Neural cell (in vitro differentiated cells): ENCODE measurements at regions not wholly inside any gene's neighbourhood (a gene's known extent, or its start where the extent isn't known, plus 50 kb on each side); places are given as distances from the start of the nearest gene placed in this dataset.
"Not testable (repeated sequence)": the region's sequence is repeated elsewhere in the genome, so short reads cannot be mapped to it uniquely, and the experiment has no call there.

Experiments used
- H2AFZ ChIP-seq: fragments of 200-600, 300-800 bp; sonication (generic), shearing (Covaris generic); 2 replicates; pipeline ENCODE4 v1.6.0; 2014; ENCODE audit warnings: low read depth, mild to moderate bottlenecking, antibody characterized with exemption, low read length, moderate library complexity
- H3F3A ChIP-seq: fragments of 200-600 bp; shearing (Covaris generic); 2 replicates; pipeline ENCODE4 v1.6.1; 2016; ENCODE audit warnings: mild to moderate bottlenecking, moderate library complexity, mixed read lengths, antibody characterized with exemption, low read length; ENCODE audit not compliant: insufficient read depth, poor library complexity, severe bottlenecking
- H3K27ac ChIP-seq: fragments of 200-600, 300-800 bp; sonication (generic), shearing (Covaris generic); 2 replicates; pipeline ENCODE4 v1.5.1; 2014; ENCODE audit warnings: mild to moderate bottlenecking, low read length, moderate library complexity
- H3K27me3 ChIP-seq: fragments of 300-800, 200-600 bp; sonication (generic), shearing (Covaris generic); 2 replicates; pipeline ENCODE4 v1.6.0; 2014; ENCODE audit warnings: mild to moderate bottlenecking, low read depth, low read length, moderate library complexity; ENCODE audit not compliant: insufficient read depth
- H3K36me3 ChIP-seq: fragments of 300-800, 200-600 bp; sonication (generic), shearing (Covaris generic); 2 replicates; pipeline ENCODE4 v1.5.1; 2014; ENCODE audit warnings: mild to moderate bottlenecking, antibody characterized with exemption, low read length, moderate library complexity; ENCODE audit not compliant: insufficient read depth
- H3K4me2 ChIP-seq: fragments of 300-800, 200-600 bp; sonication (generic), shearing (Covaris generic); 2 replicates; pipeline ENCODE4 v1.6.0; 2014; ENCODE audit warnings: mild to moderate bottlenecking, low read length
- H3K4me3 ChIP-seq: fragments of 300-800, 200-600 bp; sonication (generic), shearing (Covaris generic); 2 replicates; pipeline ENCODE4 v1.5.1; 2014; ENCODE audit warnings: mild to moderate bottlenecking, low read length, moderate library complexity
- H3K79me2 ChIP-seq: fragments of 200-600 bp; shearing (Covaris generic); replicated peaks from 2 replicates; pipeline ENCODE4 v1.6.0; 2014; ENCODE audit warnings: mild to moderate bottlenecking, low read length, moderate library complexity; ENCODE audit not compliant: insufficient read depth
- H3K9ac ChIP-seq: fragments of 300-800, 200-600 bp; sonication (generic), shearing (Covaris generic); 2 replicates; pipeline ENCODE4 v1.6.1; 2016; ENCODE audit warnings: mild to moderate bottlenecking, low read length, mixed read lengths
- H3K9me2 ChIP-seq: fragments of 200-600 bp; shearing (Covaris generic); 2 replicates; pipeline ENCODE4 v1.6.1; 2016; ENCODE audit warnings: mild to moderate bottlenecking, low read length, mixed read lengths; ENCODE audit not compliant: insufficient read depth
- H3K9me3 ChIP-seq: fragments of 200-600, 300-800 bp; sonication (generic), shearing (Covaris generic); 2 replicates; pipeline ENCODE4 v1.6.1; 2016; ENCODE audit warnings: mild to moderate bottlenecking, mixed run types, low read length, moderate library complexity, mixed read lengths
- H4K20me1 ChIP-seq: fragments of 200-600 bp; shearing (Covaris generic); 2 replicates; pipeline ENCODE4 v1.6.1; 2016; ENCODE audit warnings: mild to moderate bottlenecking, mixed run types; ENCODE audit not compliant: insufficient read depth

DNA sequence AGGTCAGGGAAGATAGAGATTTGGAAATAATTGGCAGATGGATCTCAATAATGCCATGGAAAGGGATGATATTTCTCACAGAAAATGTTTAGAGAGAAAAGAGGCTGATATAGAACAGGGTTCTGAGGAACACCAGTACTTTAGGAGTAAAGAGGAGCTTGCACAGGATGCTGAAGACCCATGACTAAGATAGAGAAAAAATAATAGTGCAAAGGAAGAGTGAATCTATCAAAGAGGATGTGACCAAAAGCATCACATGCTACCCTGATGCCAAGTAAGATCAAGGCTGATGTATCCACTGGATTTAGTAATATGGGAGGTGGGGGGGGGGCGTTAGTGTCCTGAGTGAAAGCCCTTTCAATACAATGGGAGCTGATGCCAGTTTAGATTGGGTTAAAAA lies 80.1 kb upstream of the NOTCH2NLA start:
- H3K9me2 ChIP-seq, H3K9ac ChIP-seq, H3K36me3 ChIP-seq, H3K79me2 ChIP-seq, H2AFZ ChIP-seq, H3K27ac ChIP-seq, H3F3A ChIP-seq, H3K4me3 ChIP-seq, H3K27me3 ChIP-seq, H4K20me1 ChIP-seq, H3K9me3 ChIP-seq, H3K4me2 ChIP-seq: not testable (repeated sequence)

DNA sequence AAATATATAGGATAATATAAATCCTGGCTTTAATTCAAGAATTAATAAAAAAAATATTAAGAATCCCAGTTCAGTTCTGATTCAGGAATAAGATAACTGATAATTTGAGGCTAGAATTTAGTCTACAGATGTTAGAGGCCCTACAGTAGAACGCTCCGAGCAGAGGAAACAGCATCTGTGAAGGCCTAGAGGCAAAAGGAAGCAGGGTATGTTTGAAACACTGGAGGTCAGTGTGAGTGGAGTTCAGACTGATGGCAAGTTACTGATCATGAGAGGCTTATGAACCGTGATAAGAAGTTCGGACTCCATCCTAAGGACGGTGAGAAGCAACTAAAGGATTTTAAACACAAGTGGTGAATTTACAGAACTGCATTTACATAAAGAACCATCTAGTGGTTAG lies 79.3 kb upstream of the NOTCH2NLA start:
- H3K36me3 ChIP-seq, H3K9me3 ChIP-seq, H3K27ac ChIP-seq, H3K79me2 ChIP-seq, H4K20me1 ChIP-seq, H3K27me3 ChIP-seq, H3K4me2 ChIP-seq, H3K9me2 ChIP-seq, H2AFZ ChIP-seq, H3K4me3 ChIP-seq, H3K9ac ChIP-seq, H3F3A ChIP-seq: not testable (repeated sequence)

DNA sequence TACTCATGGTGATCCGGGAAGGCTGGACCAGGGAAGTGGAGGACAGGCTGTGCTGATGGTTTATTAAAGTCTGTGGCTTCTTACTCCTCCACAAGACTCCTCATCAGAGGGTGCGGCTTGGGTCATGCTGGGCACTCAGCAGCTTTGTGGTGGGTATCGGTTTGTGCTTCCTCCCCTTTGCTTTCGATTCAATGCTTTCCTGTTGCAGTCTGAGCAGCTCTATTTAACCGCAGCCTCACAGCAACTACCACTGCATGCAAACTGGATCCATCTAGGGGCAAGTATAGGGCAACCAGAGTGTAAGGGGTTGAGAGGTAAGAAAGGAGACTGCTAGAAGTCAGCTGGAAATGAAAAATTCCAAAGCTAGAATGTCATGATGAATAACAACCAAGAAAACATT lies 78.8 kb upstream of the NOTCH2NLA start:
- not testable (repeated sequence) for H2AFZ ChIP-seq, H3K9ac ChIP-seq, H3K4me3 ChIP-seq, H3K9me3 ChIP-seq, H4K20me1 ChIP-seq, H3K79me2 ChIP-seq, H3K36me3 ChIP-seq, H3F3A ChIP-seq, H3K27ac ChIP-seq, H3K4me2 ChIP-seq, H3K9me2 ChIP-seq, H3K27me3 ChIP-seq

DNA sequence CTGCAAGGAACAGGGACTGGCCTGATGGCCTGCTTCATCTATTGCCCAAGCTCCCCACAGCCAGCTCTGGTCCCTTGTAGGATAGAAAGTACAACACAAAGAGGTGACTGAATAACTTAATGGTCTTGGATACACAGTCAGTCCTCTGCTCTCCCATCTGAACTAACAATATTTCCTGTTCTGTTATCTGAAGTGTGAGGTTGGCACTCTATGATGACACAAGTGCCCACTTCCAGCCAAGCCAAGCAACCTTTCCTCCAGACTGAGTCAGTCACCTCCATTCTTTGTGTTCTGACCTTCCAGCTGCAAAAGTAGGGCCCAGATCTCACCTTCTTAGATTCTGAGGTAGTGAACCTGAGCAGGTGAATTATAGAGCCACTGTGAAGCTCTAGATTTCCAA lies 77.8 kb upstream of the NOTCH2NLA start:
- H3K9ac ChIP-seq, H3K36me3 ChIP-seq, H3K9me3 ChIP-seq, H3F3A ChIP-seq, H2AFZ ChIP-seq, H3K9me2 ChIP-seq, H3K4me2 ChIP-seq, H4K20me1 ChIP-seq, H3K27me3 ChIP-seq, H3K27ac ChIP-seq, H3K4me3 ChIP-seq, H3K79me2 ChIP-seq: not testable (repeated sequence)

DNA sequence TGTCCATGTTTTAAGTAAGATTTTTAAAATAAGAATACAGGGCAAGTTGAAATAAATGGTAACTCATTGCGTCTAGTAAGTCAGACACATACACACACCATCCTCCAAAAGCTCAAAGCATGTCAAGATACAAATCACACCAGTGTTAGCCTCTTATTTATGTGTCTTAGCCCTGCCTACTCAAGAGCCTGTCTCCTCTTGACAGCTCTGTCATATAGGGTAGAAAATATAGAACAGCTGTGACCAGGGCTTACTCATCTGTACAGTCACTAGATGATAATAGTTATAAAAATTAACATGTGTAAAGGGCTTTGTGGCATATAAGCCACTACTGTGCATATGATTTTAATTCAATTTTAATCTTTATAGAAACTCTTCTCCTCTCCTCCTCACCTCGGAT lies 76.6 kb upstream of the NOTCH2NLA start:
- not testable (repeated sequence) for H3K9me2 ChIP-seq, H3K27me3 ChIP-seq, H3F3A ChIP-seq, H3K36me3 ChIP-seq, H3K79me2 ChIP-seq, H3K27ac ChIP-seq, H3K9me3 ChIP-seq, H3K9ac ChIP-seq, H3K4me2 ChIP-seq, H3K4me3 ChIP-seq, H2AFZ ChIP-seq, H4K20me1 ChIP-seq

DNA sequence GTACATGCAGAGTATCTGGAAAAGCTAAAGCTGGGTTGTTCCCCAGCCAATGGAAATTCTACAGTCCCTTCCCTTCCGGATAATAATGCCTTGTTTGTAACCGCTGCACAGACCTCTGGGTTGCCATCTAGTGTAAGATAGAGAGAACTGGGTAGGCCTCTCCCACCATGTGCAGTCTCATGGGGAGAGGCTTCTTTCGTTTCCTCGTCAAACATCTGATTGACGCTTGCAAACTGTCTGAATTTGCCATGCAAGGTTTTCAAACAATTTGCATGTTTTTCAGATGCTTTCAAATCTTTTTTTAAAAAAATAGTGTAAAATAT lies 69.7 kb upstream of the NOTCH2NLA start:
- H4K20me1 ChIP-seq, H3K27ac ChIP-seq, H3F3A ChIP-seq, H3K36me3 ChIP-seq, H3K79me2 ChIP-seq, H2AFZ ChIP-seq, H3K9me2 ChIP-seq, H3K4me2 ChIP-seq, H3K9me3 ChIP-seq, H3K4me3 ChIP-seq, H3K9ac ChIP-seq, H3K27me3 ChIP-seq: not testable (repeated sequence)

DNA sequence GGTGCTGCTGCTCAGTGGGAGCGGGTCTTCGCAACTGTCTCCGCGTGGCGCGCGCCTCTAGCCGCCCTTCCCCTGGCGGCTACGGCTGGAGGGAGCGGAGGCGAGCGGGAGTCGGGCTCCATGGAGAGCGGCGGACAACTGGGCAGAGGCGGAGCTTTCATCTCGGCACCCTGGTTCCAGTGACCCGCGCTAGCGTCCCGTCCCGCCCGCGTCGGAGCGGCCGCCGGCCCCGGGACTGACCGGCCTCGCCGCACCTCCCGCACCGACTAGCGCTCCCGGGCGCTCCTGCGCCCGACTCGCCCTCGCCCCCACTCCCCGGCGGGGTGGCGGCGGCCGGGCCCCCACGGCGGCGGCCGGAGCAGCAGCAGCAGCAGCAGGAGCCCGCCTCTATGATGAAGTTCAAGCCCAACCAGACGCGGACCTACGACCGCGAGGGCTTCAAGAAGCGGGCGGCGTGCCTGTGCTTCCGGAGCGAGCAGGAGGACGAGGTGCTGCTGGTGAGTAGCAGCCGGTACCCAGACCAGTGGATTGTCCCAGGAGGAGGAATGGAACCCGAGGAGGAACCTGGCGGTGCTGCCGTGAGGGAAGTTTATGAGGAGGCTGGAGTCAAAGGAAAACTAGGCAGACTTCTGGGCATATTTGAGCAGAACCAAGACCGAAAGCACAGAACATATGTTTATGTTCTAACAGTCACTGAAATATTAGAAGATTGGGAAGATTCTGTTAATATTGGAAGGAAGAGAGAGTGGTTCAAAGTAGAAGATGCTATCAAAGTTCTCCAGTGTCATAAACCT lies 69.2 kb upstream of the NOTCH2NLA start:
- H3K9me3 ChIP-seq, H3K27ac ChIP-seq, H4K20me1 ChIP-seq, H3K36me3 ChIP-seq, H3K27me3 ChIP-seq, H3K79me2 ChIP-seq, H3F3A ChIP-seq, H2AFZ ChIP-seq, H3K4me3 ChIP-seq, H3K4me2 ChIP-seq, H3K9me2 ChIP-seq, H3K9ac ChIP-seq: not testable (repeated sequence)

DNA sequence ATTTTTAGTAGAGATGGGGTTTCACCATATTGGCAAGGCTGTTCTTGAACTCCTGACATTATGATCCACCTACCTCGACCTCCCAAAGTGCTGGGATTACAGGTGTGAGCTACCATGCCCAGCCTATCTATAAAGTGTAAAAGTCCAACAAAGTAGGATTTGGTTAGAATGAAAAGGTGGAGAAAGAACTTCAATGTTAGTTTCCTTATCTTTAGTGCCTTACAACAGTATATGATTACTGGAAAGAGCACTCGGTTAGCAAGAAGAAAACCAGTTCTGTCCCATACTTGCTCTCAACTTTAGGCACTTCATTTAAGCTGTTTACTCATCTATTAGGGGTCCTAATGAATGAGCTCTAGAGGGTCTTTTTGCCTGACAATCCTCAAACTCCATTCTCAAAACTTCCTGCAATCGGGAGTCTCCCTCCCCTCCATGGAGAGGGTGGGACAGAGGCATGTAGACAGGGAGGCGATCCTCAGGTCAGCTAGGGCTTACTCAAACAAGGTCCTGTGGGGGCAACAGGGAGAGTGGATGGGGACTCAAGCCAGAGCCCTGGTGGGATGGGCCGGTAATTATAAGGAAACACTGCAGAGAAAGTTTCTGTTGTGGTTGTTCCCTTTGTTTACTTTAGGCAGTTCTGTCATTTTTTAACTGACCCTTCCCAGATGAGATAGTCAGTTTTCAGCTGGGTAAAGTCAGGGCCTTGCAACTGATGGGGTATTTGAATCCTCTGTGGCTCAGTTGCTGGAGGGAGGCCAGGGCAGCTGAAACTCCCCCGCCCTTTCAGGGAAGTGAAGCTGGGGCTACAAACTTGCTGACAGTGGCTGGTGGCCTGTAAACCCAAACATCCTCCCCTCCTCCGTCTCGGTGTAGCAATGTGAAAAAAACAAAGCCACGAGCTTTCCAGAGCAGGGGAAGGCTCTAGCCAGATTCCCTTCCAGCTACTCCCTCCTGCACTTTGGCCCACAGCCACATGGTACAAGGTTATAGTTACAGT lies 64.4 kb upstream of the NOTCH2NLA start:
- not testable (repeated sequence) for H3K79me2 ChIP-seq, H3K27ac ChIP-seq, H3K9me3 ChIP-seq

More for the DNA sequence above, 64.4 kb upstream of the NOTCH2NLA start:
- not testable (repeated sequence) for H3F3A ChIP-seq, H4K20me1 ChIP-seq, H3K27me3 ChIP-seq, H2AFZ ChIP-seq, H3K9ac ChIP-seq, H3K4me2 ChIP-seq, H3K9me2 ChIP-seq, H3K4me3 ChIP-seq, H3K36me3 ChIP-seq
